GM18508 (cell line): ENCODE measurements at regions not wholly inside any gene's neighbourhood (a gene's known extent, or its start where the extent isn't known, plus 50 kb on each side); places are given as distances from the start of the nearest gene placed in this dataset.
A peak's percentile ranks its signal among the peaks of the same experiment; 100 is the strongest.
"Not testable (repeated sequence)": the region's sequence is repeated elsewhere in the genome, so short reads cannot be mapped to it uniquely, and the experiment has no call there.

ENCODE experiments used
- ATAC-seq: cut with Tn5 transposase; IDR thresholded peaks from one replicate; pipeline ENCODE4 v1.9.1; 2021; ENCODE audit warnings: moderate number of reproducible peaks; ENCODE audit not compliant: insufficient read depth, unreplicated experiment

DNA sequence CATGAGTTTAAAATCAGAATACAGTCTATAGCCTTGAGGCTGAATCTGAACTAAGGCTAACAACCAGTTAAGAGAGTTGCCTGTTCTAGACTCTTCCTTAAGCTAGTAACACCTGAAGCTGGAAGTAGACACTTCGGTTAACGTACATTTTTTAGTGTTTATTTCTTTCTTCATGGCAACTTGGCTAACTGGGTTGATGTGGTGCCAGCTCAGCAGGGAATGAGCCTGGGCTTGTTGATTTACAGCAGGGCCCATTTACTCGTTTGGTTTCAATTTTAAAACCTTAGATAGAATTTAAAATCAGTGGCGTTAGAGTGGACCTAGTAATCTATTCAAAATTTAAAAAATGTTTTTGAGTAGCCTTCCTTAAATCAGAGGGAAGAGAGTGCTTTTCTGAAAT is 137.6 kb upstream of the ESX1 start:
- ATAC-seq = no peak

DNA sequence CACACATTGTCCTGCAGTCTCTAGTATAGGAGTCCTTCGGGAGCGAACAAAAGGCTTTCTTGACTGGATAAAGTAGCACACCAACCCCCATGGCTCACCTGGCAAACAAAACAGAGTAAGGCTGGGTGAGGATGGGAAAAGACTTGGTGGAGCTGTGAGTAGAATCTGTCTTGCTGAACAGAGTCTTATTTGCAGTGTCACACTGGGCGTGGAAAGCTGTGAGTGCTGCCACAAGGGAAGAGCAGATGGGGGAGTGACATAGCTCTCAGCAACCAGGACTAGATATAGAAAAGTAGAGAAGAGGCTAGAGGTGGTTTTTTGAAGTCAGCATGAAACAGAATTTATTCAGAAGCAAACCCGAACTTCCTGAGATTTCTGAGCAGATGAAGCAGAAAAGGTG is 137.2 kb upstream of the ESX1 start:
- no peak for ATAC-seq

DNA sequence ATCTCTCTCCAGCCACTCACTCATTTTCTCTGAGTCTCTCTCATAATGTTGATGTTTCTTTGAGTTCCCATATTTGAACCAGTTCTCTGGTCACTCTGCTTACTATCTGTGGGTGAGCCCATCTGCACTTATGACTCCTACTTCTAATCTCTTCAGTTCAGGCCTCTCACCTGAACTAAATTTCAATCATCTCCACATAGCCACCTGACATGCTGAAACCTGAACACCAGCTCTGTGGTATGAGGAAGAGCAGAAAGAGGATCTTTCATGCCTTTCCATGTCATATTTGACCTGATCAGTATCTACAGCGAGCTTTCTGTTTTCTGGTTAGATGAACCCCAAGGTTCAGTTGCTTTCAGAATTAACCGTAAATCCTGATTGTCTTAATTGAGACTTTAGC is 122.2 kb upstream of the ESX1 start:
- ATAC-seq = no peak

DNA sequence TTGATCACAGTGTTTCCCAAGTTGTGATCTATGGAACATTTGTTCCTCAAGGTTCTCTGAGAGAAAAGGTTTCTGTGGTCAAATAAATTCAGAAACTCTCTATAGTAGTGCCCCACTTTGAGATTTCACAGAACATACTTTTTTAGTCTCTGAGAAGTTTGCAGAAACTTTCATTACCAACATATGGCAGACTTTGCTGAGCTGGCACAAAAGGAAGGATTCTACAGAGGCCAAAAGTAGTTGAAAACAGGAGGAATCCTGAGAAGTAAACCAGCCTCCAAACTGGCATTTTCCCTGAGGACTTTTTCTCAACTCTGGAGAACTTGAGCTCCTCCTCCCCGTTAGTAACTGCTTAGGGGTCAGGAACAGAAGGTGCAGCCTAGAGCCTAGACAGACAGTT is 117.8 kb upstream of the ESX1 start:
- no peak for ATAC-seq

DNA sequence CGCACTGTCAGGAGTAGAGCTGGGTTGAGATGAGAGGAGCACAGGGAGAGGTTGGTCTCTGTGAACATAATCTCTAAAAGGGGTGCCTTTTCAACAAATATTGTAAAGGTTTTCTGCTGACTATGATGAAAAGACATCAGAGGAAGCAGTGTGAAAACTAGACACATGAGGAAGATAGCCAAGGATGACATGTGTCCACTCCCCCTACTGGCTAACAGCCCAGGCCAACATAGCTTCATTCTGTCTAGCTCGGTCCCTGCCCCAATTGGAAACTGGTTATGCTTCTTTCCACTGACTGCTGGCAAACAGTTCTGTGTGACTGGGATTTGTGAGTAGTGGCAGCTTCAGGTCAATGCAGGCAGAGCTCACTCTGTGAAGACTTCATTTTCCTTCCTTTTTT is 115.4 kb upstream of the ESX1 start:
- ATAC-seq = no peak

DNA sequence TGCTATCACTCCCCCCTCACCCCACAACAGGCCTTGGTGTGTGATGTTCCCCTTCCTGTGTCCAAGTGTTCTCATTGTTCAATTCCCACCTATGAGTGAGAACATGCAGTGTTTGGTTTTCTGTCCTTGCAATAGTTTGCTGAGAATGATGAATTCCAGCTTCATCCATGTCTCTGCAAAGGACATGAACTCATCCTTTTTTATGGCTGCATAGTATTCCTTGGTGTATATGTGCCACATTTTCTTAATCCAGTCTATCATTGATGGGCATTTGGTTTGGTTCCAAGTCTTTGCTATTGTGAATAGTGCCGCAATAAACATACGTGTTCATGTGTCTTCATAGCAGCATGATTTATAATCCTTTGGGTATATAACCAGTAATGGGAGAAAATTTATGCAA is 106.0 kb upstream of the ESX1 start:
- not testable (repeated sequence) for ATAC-seq

DNA sequence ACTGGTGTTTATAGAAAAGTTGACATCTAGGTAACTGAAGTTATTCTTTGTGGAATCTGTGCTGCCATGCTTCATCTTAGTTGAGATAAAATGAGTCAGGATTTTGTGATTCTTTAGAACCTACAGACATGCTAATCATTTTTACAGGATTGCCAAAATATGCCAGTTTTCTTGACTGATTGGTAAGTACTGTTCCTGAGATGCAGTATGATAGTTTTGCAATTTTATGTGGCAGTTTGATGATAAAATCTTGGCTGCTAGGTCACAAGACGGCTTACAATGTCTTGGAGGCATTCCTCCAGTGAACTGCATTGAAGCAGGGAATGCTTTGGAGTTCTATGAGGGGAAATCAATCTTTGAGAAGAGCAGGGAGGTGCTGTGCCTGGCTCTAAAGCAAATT is 104.4 kb upstream of the ESX1 start:
- no peak for ATAC-seq

DNA sequence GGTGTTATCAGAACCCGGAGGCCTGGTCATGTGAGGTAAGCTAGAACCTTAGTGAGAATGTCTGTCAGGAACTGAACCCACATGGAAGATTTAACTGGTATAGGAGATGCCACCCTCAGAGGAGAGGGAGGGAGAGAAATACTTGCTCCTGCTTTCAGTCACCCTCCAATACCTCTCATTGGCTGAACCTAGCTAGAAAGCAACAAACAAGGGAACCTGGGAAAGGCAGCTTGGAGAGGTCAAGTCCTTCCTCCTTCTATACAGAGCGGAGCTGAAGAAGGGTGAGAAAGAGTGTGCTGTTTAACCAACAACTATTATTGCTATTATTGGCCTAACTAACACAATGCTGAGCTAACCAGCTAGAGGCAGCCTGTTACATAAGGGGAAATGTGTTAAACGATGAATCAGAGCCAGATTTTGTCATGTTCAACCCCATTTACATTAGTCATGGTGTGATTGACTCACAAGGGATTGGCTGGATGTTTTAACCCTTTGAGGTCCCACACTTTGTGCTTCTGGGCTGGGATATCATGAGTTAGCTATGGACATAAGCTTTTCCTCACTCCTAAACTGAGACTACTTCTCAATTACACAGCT is 96.5 kb upstream of the ESX1 start:
- ATAC-seq = no peak

DNA sequence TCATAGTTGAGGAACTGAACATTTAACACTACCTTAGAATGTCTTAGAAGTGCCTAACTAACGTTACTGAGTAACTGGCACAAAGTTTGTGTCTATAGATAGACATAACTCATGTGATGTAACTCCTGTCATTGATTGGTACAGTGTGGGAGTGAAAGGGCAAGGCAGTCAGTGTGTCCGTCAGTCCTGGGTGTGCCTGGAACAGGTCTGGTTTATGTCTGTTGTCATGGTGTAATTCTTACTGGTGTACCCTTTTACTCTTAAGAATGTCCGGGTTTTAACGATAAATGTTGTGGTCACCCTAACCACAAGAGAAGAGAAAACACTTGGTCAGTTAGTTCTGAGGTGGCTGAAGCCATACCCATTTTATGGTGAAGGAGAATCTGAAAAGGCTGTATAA is 93.1 kb upstream of the ESX1 start:
- no peak for ATAC-seq

DNA sequence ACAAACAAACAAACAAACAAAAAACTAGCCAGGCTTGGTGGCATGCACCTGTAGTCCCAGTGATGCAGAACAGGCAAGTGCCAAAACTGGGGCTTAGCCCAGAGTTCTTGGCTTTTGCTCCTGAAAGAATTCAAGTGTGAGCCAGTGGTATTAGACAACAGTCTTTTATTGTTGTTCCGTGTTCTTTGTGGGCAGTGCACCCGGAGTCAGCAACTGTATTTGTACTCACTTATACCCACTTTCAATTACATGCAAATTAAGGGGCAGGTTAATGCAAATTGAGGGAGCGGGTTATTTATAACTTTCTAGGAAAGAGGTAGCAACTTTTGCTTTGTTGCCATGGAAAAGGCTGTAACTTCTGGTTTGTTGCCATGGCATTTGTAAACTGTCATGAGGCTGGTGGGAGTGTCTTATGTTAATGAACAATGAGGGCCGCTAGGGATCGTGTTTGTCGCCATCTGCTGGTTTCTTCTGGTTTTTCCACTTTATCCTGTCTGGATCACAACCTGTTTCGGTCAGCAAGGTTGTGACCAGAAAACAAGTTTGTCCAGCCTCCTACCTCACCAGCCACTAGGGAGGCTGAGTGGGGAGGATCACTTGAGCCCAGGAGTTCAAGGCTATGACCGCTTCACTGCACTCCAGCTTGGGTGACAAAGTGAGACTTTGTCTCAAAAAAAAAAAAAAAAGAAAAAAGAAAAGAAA is 88.8 kb upstream of the ESX1 start:
- peak; percentile 82 for ATAC-seq

DNA sequence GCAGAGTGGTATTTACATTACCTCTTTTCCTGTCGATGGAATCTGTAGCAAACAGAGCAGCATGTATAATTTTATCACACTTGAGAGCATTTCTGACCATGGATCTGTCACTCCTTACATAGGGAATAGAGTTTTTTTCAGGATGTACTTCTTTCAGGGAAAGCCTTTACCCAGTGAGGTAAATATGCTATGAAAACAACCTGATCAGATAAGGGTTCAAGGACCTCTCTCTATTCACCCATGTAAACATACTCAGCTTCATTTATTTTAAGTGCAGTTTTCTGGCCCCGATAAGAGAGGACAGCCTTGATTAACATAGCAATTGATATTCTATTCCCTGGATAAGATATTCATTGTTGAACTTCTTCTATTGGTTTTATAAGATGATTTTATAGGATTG is 87.3 kb upstream of the ESX1 start:
- no peak for ATAC-seq

DNA sequence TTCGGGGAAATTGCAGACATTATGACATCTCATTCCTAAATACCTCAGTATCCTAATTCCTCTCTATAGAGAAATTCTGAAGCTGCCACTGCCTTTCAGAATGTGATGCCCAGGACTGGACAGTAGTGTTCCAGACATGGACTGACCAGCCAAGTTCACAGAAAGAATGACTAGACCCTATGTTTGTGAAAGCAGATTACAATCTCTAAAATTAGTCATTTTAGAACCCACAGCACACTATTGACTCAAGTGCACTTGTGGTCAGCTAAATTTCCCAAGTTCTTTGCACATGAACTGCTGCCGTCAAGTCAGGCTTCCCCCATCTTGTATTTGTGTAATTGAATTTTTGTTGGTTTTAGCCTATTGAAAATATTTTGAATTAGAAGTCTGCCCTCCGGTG is 81.0 kb upstream of the ESX1 start:
- no peak for ATAC-seq

DNA sequence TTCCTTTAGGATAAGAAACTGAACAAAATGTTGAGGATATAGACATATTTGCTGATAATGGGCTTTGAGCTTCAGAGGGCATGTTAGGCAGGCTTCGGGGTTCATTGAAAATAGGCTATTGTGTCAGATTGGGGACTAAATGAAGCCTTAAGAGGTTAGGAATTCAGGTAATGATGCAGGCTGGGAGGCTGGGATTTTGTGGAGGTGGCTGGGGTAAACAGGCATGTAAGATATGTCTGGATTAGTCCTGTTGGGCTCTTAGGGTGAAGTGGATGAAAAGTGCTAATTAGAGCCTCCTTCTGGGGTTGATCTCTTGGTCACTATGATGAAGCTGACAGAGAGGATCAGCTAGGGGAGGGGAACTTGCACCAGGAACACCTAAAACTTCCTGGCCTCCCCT is 80.2 kb upstream of the ESX1 start:
- ATAC-seq = no peak

DNA sequence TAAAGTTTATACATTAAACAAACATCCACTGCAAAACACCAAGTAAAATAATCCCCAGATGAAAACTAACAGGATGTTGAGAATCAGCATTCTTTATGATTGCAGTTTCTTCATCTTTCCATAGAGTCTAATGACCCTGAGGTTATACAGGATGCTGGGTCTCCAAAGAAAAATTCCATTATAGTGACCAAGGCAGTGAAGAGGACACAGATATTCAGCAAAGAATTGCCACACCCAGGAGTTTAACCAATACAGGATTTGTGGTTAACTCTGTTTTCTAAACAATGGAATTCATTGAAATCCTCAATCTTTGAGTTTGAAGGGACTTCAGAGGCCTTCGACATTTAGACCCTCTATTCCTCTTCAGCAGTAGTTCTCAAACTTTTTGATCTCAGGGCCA is 76.2 kb upstream of the ESX1 start:
- no peak for ATAC-seq

DNA sequence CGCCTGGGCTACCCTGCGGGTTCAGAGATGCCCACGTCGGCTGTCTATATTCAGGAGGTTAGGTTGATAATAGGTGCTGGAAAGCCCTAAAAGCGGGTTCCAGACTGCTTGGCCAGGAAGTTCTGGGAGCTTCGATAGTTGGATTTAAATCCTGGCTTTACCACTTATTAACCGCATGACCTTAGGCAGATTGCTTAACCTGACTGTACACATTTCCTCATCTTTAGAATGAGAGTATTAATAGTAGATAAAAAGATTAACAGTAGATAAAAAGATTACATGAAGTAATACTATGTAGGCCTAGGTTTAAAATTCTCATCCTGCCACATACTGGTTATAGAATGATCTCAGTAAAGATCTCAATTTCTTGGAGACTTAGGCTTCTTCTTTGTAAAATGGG is 75.0 kb upstream of the ESX1 start:
- no peak for ATAC-seq

DNA sequence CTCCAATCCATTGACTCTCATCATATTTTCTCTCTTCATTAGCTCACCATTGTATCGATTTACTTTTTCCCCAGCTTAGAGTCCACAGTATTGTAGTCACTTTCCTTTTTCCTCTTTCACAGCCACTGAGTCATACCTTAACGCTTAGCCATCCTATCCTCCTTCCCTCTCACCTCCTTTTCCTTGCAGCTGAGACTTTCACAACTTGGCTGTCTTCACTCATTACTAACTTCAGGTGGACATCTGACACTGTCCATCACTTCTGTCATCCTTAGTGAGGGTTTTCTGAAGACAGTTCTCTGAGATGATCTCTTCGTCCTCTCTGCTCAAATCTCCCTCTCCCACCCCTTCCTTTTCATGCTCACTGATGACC is 70.5 kb upstream of the ESX1 start:
- no peak for ATAC-seq

DNA sequence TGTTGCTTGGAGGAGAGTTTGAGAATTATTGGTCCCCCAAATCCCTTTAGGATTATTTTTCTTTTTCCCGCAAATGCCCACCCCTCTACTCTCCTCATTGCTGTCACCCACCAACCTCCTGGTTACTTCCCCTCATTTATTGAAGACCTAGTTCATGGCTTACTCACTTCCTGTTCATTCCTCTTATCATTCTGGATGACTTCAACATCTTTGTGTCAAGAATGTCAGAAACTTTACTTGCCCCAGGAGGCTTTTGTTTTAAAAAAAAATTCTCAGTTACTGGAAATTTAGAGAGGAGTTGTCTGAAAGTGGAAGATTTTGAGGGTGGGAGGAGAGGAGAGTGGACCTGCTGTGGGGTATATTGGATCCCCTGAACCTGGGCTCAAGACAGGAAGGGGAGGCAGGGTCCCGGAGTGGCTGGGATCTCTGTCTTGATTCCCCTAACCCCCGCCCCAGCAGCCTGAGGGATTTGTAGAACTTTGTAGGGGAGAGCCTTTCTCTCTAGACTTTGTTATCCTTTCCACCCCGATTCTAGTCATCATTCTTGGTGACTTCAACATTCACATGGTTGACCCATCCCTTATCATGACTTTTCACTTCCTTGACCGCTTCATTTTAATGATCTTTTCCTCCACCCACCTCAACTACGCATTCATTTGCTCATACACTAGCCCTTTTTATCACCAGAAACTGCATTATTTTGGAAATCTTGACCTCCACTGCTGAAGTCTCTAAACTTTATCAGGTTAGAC is 69.9 kb upstream of the ESX1 start:
- ATAC-seq = no peak

DNA sequence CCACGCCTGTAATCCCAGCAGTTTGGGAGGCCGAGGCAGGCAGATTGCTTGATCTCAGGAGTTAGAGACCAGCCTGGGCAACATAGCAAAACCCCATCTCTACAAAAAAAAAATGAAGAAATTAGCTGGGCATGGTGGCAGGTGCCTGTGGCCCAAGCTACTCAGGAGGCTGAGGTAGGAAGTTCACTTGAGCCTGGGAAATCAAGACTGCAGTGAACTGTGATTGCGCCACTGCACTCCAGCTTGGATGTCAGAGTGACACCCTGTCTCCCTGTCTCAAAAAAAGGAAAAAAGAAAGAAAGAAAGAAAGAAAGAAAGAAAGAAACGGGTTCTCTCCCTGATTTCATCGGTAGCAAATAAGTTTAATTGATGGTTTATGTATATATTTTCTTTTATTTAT is 64.6 kb upstream of the ESX1 start:
- no peak for ATAC-seq

DNA sequence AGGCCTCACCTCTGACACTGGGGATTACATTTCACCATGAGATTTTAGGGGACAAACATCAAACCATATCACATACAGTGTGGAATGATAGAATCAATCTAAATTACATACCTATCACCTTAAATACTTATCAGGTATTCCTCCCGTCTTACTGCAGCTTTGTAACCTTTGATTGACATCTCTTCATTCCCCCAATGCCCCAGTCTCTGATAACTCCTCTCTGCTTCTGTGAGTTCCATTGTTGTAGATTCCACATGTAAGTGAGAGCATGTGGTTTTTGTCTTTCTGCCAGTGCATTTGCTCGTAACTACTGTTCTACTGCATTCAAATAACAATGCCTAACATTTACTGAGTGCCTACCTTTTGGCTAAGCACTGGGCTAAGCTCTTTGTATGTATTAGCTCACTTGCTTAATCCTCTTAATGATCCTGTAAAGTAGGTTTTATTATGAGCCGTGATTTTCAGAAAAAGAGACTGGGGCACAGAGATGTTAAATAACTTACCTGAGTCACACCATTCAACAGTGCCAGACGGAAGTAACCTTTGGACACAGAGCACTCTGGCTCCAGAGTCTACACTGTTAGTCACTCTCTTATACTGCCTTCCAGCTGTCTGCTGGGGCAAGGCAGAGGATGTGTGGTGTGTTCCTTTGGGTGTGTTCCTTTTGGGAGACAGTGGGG is 63.7 kb upstream of the ESX1 start:
- no peak for ATAC-seq

DNA sequence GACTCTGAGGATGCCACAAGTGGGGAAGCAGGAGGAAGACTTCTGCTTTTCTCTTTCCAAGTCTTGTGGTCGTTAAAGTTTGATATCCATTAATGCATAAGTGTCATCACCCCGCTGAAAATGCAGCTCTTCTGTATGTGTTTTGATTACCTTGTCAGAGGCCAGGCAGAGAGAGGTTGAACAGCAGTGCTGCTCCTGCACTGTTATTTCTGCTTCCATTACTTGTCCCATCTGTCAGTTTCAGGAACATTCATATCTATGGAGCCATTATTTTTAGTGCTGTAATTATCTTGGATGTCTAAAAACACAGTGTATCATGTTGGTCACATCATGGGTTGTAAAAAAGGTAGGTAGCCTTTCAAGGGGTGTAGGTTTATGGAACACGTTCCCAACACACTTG is 62.0 kb upstream of the ESX1 start:
- ATAC-seq = no peak

DNA sequence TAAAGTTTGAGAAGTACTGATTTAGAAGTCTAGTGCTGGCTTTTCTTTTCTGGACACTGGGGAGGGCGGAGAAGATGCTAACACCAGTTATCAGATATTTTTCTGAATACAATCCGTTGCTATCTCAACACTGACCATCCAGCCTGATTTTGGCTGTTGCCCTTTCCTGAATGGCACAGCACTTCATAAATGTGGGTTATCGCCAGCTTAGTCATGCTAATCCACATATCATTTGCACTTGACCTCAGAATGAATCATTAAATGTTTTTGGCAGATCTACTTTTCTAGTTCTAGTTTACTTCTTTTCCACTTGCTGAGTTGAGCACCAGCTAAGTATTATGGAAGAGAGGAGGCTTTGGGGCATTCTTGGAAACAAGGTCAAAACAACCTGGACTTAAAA is 60.8 kb upstream of the ESX1 start:
- no peak for ATAC-seq
